ENCODE measurements at regions not wholly inside any gene's neighbourhood (a gene's known extent, or its start where the extent isn't known, plus 50 kb on each side); places are given as distances from the start of the nearest gene placed in this dataset.
"Not testable (repeated sequence)": the region's sequence is repeated elsewhere in the genome, so short reads cannot be mapped to it uniquely, and the experiment has no call there.

- ATAC-seq: no peak
- Histone ChIP-seq H3K9me3 (no peaks in the 10 kb centered on the region), H3K27ac (no peak overlapping the region), H3K4me1 (no peaks in the 10 kb centered on the region), H3K36me3 (replicated peaks in 1 of 2; ENCODE audit: insufficient read depth in 1 of 2, low read depth in 2 of 2) (no peaks in the 10 kb centered on the region), H3K27me3 (no peaks in the 10 kb centered on the region), H3K4me3 (no peak overlapping the region)
- DNase-seq: no peak
- intact Hi-C loops (cut with DNase I): no loop called here
- TF ChIP-seq CTCF (IDR thresholded peaks at IDR 0.05) (no peak), POLR2A (IDR thresholded peaks at IDR 0.05) (no peak)
Observed at GRCh38 chr15:46961795-46962194, 755.5 kb upstream of the SEMA6D start.

GRCh38 chr15:46988055-46988454 is 729.2 kb upstream of the SEMA6D start:
- H3K9me3 ChIP-seq; H3K27me3 ChIP-seq; H3K4me1 ChIP-seq; H3K27ac ChIP-seq; DNase-seq; H3K4me3 ChIP-seq; H3K36me3 ChIP-seq (replicated peaks in 1 of 2; ENCODE audit: insufficient read depth in 1 of 2, low read depth in 2 of 2); ATAC-seq; intact Hi-C loops (cut with DNase I): not testable (repeated sequence)
- 73 to 76% methylated on average over 2 of the region's 2 CpGs for WGBS, 2 donors

GRCh38 chr15:46996359-46996758 is 720.9 kb upstream of the SEMA6D start:
- Histone ChIP-seq H3K27ac (no peak overlapping the region), H3K9me3 (no peaks in the 10 kb centered on the region), H3K4me1 (no peaks in the 10 kb centered on the region), H3K27me3 (no peaks in the 10 kb centered on the region), H3K4me3 (no peak overlapping the region), H3K36me3 (replicated peaks in 1 of 2; ENCODE audit: insufficient read depth in 1 of 2, low read depth in 2 of 2) (no peaks in the 10 kb centered on the region)
- intact Hi-C loops (cut with DNase I): no loop called here
- TF ChIP-seq POLR2A (IDR thresholded peaks at IDR 0.05) (no peak), CTCF (IDR thresholded peaks at IDR 0.05) (no peak)
- whole genome bisulfite sequencing, 2 donors: 71% methylated on average over 1 to 3 of the region's 3 CpGs
- DNase-seq (no peak), ATAC-seq (no peak)

- no peaks in the 10 kb centered on the region for H3K9me3 ChIP-seq
- DNase-seq (no peak), ATAC-seq (no peak)
- H3K27ac ChIP-seq: no peak overlapping the region
- WGBS, 2 donors: 86 to 91% methylated on average over 3 of the region's 3 CpGs
- no peaks in the 10 kb centered on the region for H3K4me1 ChIP-seq
- H3K4me3 ChIP-seq: no peak overlapping the region
- no peaks in the 10 kb centered on the region for H3K27me3 ChIP-seq
- intact Hi-C loops (cut with DNase I): no loop called here
- TF ChIP-seq CTCF (IDR thresholded peaks at IDR 0.05) (no peak), POLR2A (IDR thresholded peaks at IDR 0.05) (no peak)
- no peaks in the 10 kb centered on the region for H3K36me3 ChIP-seq (replicated peaks in 1 of 2; ENCODE audit: insufficient read depth in 1 of 2, low read depth in 2 of 2)
Observed at GRCh38 chr15:46997501-46997900, 719.8 kb upstream of the SEMA6D start.

GRCh38 chr15:47003568-47003967 is 713.7 kb upstream of the SEMA6D start:
- no peak for DNase-seq
- no peak for ATAC-seq
- Histone ChIP-seq H3K4me3 (no peak overlapping the region), H3K36me3 (replicated peaks in 1 of 2; ENCODE audit: insufficient read depth in 1 of 2, low read depth in 2 of 2) (no peaks in the 10 kb centered on the region), H3K4me1 (no peaks in the 10 kb centered on the region), H3K27ac (no peak overlapping the region), H3K27me3 (no peaks in the 10 kb centered on the region), H3K9me3 (no peaks in the 10 kb centered on the region)
- 18 to 29% methylated on average over 1 of the region's 1 CpG for WGBS, 2 donors
- no peak for TF ChIP-seq POLR2A (IDR thresholded peaks at IDR 0.05)
- intact Hi-C loops (cut with DNase I): no loop called here

GRCh38 chr15:47013446-47013845 is 703.9 kb upstream of the SEMA6D start:
- Histone ChIP-seq H3K4me3 (no peak overlapping the region), H3K4me1 (no peaks in the 10 kb centered on the region), H3K9me3 (no peaks in the 10 kb centered on the region), H3K27me3 (no peaks in the 10 kb centered on the region), H3K27ac (no peak overlapping the region), H3K36me3 (replicated peaks in 1 of 2; ENCODE audit: insufficient read depth in 1 of 2, low read depth in 2 of 2) (no peaks in the 10 kb centered on the region)
- TF ChIP-seq POLR2A (IDR thresholded peaks at IDR 0.05) (no peak), CTCF (IDR thresholded peaks at IDR 0.05) (no peak)
- intact Hi-C loops (cut with DNase I): no loop called here
- DNase-seq: no peak
- ATAC-seq: no peak

Measured in body of pancreas (tissue), 4 donors.